ENCODE measurements at regions not wholly inside any gene's neighbourhood (a gene's known extent, or its start where the extent isn't known, plus 50 kb on each side); places are given as distances from the start of the nearest gene placed in this dataset.
A peak's percentile ranks its signal among the peaks of the same experiment; 100 is the strongest.

GRCh38 chr16:85317704-85318103 is 205.4 kb upstream of the CIBAR2 start:
- in situ Hi-C loops (cut with HindIII; ENCODE audit: low pct_ligation_motif_present, low sequenced_read_pairs) = no loop called here
- Histone ChIP-seq H3K36me3 (replicated peaks) (no peaks in the 10 kb centered on the region), H3K4me3 (ENCODE audit: low read depth, low read length) (no peak overlapping the region), H3K27me3 (replicated peaks) (no peaks in the 10 kb centered on the region), H3K27ac (no peak overlapping the region)
- no peak for DNase-seq
- no peak for TF ChIP-seq CTCF (IDR thresholded peaks at IDR 0.05; ENCODE audit: low read depth, low read length, missing control alignments)

- TF ChIP-seq CTCF (IDR thresholded peaks at IDR 0.05; ENCODE audit: low read depth, low read length, missing control alignments) = no peak
Observed at GRCh38 chr16:85319208-85319983, 207.1 kb upstream of the CIBAR2 start.

GRCh38 chr16:85319984-85320440 is 207.7 kb upstream of the CIBAR2 start:
- in situ Hi-C loops (cut with HindIII; ENCODE audit: low pct_ligation_motif_present, low sequenced_read_pairs) = no loop called here
- H3K36me3 ChIP-seq (replicated peaks) = no peaks in the 10 kb centered on the region
- no peak overlapping the region for H3K27ac ChIP-seq
- no peak overlapping the region for H3K4me3 ChIP-seq (ENCODE audit: low read depth, low read length)
- DNase-seq = no peak
- H3K27me3 ChIP-seq (replicated peaks) = no peaks in the 10 kb centered on the region
- no peak for TF ChIP-seq CTCF (IDR thresholded peaks at IDR 0.05; ENCODE audit: low read depth, low read length, missing control alignments)

More at GRCh38 chr16:85319208-85319983, 207.1 kb upstream of the CIBAR2 start:
- in situ Hi-C loops (cut with HindIII; ENCODE audit: low pct_ligation_motif_present, low sequenced_read_pairs) = no loop called here
- Histone ChIP-seq H3K27ac (no peak overlapping the region), H3K27me3 (replicated peaks) (no peaks in the 10 kb centered on the region), H3K36me3 (replicated peaks) (no peaks in the 10 kb centered on the region), H3K4me3 (ENCODE audit: low read depth, low read length) (no peak overlapping the region)
- DNase-seq = no peak

GRCh38 chr16:85320677-85321385 is 208.6 kb upstream of the CIBAR2 start:
- DNase-seq = no peak
- no peak overlapping the region for H3K4me3 ChIP-seq (ENCODE audit: low read depth, low read length)
- TF ChIP-seq CTCF (IDR thresholded peaks at IDR 0.05; ENCODE audit: low read depth, low read length, missing control alignments) = no peak
- H3K27me3 ChIP-seq (replicated peaks) = no peaks in the 10 kb centered on the region
- in situ Hi-C loops (cut with HindIII; ENCODE audit: low pct_ligation_motif_present, low sequenced_read_pairs) = no loop called here
- H3K27ac ChIP-seq = no peak overlapping the region
- H3K36me3 ChIP-seq (replicated peaks) = no peaks in the 10 kb centered on the region

- no peaks in the 10 kb centered on the region for H3K27me3 ChIP-seq (replicated peaks)
- TF ChIP-seq CTCF (IDR thresholded peaks at IDR 0.05; ENCODE audit: low read depth, low read length, missing control alignments) = no peak
- in situ Hi-C loops (cut with HindIII; ENCODE audit: low pct_ligation_motif_present, low sequenced_read_pairs) = no loop called here
- H3K36me3 ChIP-seq (replicated peaks) = no peaks in the 10 kb centered on the region
- H3K27ac ChIP-seq = peak overlapping the region; percentile 15
- peak; percentile 55 for DNase-seq
- H3K4me3 ChIP-seq (ENCODE audit: low read depth, low read length) = no peak overlapping the region
Observed at GRCh38 chr16:85321509-85322271, 209.4 kb upstream of the CIBAR2 start.
